HG03378 (cell line): ENCODE measurements at regions not wholly inside any gene's neighbourhood (a gene's known extent, or its start where the extent isn't known, plus 50 kb on each side); places are given as distances from the start of the nearest gene placed in this dataset.

ENCODE experiments used
- ATAC-seq: cut with Tn5 transposase; IDR thresholded peaks from one replicate; pipeline ENCODE4 v1.9.1; 2021; ENCODE audit warnings: mild to moderate bottlenecking, moderate library complexity; ENCODE audit not compliant: unreplicated experiment

DNA sequence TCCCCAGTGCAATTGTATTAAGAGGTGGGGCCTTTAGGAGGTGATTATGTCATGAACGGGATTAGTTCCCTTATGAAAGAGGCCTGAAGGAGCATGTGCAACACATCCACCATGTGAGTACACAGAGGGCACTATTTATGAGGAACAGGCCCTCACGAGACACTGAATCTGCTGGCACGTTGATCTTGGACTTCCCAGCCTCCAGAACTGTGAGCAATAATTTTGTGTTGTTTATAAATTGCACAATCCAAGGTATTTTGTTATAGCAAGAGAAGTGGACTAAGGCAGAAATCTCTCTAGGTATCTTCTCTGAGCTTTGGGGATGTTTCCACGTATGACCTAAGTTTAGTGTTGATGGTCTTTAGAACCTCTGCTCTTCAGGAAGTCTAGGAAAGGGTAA lies 149.3 kb upstream of the CBLB start:
- ATAC-seq: no peak

DNA sequence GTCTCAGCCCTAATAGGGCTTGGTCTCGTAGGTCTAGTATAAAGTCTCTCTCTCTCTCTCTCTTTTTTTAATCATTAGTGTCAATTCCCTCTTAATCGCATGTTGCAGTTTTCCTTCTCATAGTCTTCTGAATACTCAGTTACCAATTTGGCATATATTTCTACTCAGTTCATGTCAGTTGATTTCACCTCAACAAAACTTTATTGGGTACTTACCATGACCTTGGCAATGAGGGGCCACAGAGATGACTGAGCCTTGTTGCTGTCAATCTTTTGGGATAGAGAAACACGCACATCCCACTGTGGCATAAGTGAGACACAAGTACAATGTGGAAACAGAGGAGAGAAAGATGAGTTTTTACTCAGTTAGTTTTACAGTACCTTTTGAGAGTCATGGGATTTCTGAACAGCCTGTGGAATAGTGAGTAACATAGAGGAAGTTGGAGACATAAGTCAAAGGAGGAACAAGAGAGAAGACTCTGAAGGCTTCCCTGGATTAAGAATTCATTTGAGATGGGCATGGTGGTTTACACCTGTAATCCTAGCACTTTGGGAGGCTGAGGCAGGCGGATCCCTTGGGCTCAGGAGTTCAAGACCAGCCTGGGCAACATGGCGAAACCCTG lies 150.2 kb upstream of the CBLB start:
- no peak for ATAC-seq

DNA sequence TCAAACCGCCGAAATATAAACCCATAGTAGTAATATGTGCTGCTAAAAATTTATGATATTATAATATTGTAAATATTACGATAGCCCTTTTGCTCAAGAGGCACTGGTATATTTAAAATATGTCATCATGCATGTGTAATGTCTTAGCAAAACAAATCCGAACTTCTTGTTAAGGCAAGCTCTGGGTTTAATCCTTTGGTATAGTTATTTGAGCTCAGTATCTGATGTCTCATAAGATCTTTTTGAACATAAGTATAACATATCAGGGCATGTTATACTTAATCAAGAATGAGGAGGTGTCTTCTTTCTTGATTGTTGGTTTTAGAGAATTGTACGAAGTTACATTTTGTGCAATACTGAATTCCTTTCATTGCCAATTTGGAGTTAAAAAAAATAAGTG lies 154.1 kb upstream of the CBLB start:
- ATAC-seq: no peak

DNA sequence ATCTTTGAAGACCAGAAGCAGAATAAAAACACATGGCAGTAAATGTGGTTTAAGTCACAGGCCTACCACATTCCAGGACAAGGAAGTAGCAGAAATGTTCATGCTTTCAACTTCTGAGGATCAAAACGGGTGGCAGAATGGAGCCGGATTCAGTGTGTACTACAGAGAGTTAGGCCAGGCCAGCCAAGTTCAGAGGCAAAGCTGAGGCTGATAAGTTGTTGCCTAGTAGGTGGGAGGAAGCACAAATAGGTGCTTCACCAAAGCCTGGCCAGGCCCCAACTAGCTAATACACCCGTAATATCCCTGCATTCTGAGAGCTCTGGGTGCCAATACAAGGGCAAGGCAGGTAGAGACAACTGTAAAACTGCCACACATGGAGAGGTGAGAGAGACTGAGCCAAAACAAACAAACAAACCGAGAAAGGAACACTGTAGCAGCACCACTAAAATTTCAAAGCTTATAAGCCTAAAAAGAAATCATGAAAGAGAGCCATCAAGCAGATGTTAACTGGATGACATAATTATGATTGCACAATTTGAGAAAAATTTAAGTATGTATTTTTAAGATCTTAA lies 156.4 kb upstream of the CBLB start:
- ATAC-seq: no peak

DNA sequence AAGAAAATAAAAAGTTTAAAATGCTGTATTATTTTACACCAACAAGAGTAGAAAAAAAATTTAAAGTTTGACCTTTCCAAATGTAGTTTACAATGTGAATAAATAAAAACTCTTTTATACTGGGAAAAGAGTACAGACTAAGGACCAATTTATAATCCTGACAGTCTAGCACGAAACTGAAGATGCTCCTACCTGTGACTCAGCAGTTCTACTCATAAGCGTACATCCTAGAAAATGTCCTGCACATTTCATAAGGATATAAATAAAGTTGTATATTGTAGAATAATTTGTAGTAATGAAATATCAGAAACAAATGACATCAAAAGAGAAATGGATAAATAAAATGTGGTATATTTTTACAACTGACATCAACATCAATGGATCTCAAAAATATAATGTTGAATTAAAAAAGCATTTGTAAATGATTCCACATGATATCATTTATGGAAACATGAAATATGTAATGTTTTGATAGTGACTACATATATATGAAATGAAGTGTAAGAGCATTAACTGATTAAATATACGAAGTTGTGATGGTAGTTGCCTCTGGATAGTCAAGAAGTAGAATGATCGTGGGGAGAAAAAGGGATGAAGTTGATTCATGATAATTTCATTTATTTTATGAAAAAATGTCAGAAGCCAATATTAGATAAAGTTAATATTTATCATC lies 161.3 kb upstream of the CBLB start:
- no peak for ATAC-seq

DNA sequence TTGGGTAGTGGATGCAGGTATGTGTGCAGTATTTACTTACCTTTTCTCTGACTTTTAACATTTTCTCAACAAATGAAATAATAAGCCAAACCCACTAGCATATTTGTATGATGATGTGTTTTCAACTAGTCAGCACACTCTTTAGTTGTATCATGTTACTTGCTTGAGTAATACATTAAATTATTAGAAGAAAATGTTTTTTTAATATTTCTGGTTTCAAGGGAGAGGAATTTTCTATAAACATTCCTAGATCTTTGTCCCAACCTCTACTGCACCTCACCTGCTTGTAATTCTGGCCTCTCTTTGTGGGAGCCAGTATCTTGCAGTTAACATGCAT lies 161.8 kb upstream of the CBLB start:
- ATAC-seq: no peak

DNA sequence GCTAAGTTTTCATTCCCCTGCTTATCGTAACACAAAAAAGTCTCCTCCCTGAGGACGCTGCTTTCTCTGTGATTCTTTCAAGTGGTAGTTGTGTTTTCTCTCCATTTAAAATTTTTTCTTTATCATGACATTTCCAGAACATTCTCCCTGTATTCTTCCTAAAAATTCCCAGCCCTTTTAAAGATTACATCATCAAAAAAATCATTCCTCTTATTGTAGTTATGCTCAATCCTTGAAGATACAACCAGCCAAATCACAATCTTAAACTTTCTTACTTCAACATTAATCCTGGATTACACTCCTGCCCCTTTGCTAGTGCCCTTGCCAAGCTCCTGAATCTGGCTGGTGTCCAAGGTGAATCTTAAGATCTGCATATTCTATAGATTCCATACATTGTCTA lies 163.7 kb upstream of the CBLB start:
- ATAC-seq: no peak

DNA sequence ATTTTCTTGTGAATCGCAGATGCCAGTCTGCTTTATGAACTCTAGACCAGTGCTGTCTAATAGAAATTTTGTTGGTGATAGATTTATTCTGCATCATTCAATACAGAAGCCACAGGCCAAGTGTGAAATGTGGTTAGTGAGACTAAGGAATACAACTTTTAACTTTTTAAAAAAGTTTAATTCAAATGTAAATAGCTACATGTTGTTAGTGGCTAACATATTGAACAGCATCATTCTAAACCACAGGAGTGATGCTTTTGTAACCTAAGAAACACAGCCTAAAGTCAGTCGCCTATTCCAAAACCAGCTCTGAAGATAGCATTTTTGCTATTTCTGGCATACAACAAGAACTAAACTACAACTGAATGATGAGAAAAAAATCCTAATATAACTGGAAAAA lies 164.8 kb upstream of the CBLB start:
- ATAC-seq: no peak

DNA sequence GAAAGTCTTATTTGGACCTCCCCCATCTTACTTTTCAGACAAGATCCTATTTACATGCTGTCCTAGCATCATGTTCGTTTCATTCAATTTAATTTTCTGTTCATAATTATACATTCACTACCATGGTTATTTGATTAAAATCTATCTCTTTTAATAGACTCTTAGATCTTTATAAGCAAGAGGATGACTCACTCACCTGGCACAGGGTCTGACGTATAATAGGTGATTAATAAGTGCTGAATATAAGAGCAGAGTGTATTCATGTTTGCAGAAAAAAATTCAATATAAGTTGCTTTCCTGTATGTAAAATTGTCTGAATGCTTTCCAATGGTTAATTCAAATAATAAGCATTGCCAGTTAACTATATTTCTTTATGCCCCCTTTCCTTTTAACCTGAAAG lies 165.5 kb upstream of the CBLB start:
- ATAC-seq: no peak

DNA sequence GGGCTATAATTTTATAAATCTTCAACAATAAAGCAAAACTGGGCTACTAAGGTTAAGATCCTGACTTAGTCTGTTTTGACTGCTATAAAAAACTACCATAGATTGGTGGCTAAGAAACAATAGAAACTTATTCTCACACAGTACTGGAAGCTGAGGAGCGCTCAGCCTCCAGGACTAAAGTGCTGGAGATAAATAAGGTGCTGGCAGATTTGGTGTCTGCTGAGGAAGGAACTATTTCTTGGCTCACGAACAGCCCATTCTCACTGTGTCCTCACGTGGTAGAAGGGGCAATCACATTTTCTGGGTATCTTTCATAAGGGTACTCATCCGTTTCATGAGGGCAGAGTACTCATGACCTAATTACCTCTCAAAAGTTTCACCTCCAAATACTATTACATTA lies 166.8 kb upstream of the CBLB start:
- no peak for ATAC-seq

DNA sequence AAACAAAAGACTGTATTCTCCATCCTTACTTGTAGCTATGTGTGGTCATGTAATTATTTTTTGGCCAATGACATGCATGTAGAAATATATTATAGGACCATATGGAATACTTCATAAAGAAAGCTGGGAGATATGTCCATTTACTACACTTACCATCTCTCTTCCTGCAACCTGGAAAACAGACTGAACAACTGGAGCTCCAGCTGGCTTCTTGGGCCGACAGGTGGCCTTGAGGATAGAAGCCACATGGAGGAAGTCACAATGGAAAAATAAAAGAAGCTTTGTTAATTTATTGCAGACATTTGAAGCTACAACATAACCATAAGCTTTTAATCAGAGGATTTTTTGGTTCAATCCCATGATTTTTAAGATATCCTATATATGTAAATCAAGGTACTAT lies 167.9 kb upstream of the CBLB start:
- no peak for ATAC-seq

DNA sequence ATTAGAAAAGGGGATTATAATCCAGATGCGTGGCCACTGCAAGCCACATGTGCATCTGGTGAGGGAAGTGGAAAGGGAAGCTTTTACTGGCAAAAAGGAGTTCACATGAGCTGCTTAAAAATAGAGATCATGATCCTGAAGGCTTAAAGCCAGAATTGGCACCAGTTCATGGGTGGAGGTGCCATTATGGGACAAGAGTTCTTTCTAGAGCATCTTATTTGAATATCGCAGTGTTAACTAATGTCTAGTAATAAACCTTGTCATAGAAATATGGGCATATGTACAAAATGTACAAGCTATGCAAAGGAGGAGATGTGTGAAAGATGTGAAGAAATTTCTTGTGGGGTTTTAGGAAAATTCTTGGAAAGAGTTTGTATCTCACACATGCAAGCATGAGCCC lies 178.4 kb upstream of the CBLB start:
- no peak for ATAC-seq

DNA sequence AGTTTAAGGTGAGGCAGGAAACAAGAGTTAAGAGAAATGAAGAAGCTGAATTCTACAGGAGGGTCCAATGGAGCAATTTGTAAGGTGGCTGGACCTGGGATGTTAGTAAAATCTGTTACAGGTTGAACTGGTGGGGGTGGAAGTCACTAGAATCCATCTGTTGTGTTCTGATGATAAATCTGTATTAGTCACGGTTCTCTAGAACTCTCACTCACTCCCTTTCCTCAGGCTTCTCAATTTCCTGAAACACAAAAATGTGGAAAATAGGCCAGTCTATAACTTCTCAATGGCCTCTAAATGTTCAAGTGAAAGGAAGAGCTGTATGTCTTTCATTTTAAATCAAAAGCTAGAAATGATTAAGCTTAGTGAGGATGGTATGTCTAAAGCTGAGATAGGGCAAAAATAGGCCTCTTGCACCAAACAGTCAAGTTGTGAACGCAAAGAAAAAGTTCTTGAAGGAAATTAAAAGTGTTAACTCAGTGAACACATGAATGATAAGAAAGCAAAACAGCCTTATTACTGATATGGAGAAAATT lies 180.2 kb upstream of the CBLB start:
- ATAC-seq: no peak

DNA sequence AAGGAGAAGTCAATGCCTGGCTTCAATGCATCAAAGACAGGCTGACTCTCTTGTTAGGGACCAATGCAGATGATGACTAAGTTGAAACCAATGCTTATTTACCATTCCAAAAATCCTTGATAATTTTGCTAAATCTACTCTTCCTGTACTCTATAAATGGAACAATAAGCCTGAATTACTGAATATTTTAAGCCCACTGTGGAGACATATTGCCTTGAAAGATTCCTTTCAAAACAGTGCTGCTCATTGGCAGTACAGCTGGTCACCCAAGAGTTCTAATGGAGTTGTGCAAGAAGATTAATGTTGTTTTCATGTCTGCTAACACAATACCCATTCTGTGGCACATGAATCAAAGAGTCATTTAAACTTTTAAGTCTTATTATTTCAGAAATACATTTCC lies 181.0 kb upstream of the CBLB start:
- no peak for ATAC-seq

DNA sequence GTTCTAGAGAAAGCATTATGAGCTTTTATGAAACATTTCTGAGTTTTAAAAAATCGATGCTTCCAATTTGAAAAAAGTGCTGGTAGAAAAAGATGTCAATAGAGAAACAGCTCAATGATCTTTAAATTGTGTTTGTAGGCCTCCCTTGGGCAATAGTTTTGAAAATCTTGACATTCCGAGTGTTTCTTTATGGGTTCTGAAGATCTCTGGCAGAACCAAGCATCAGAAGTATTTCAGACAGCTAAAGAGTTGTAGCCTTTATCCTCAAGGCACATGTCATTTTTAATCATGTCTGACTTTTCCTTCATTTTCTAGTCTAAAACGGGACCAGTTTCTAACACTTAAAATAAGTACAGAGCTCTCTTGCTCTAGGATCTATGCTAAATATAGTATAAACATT lies 188.1 kb upstream of the CBLB start:
- ATAC-seq: no peak

DNA sequence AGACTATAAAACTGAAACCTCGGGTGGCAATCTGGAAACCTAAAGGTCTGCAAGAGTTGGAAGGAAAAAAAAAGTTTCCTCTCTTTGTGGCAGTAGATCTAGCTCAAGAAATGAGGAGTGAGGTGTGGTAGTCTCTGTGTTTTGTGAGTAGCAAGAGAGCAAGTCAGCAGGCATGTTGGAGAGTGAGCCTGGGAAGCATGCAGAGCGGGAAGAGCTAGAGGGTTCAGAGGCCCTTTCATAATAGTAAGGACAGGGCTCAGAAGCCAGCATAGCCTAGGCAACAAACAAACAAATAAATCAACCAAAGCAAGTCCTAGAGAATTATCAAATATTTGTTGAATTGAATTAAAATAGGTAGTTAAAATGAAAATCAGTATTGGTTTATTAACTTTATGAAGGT lies 189.7 kb upstream of the CBLB start:
- ATAC-seq: no peak

DNA sequence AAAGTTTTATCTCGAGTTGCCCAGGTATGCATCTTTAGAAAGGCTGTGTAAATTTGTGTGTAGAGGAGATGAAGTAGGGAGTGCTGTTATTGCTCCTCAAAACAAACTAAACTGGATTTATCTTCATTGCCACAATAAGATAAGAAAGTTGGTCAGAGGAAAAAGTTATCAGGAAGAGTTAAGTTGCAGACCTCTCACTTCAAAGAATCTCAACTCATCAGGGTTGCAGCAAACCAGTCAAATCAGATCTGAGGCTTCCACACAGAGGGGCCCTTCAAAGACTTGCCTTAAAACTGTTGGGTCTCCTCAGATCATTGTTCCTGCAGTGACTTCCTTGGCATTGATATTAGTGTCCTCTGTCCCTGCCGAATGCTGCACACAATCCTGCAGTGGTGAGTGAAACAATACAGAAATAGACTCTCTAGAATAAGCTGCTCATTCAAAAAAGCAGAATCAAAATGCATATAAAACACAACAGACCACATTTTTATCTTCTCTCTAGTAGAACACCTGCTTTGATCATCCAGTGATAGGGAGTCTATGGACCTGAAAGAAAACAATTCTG lies 191.2 kb upstream of the CBLB start:
- no peak for ATAC-seq

DNA sequence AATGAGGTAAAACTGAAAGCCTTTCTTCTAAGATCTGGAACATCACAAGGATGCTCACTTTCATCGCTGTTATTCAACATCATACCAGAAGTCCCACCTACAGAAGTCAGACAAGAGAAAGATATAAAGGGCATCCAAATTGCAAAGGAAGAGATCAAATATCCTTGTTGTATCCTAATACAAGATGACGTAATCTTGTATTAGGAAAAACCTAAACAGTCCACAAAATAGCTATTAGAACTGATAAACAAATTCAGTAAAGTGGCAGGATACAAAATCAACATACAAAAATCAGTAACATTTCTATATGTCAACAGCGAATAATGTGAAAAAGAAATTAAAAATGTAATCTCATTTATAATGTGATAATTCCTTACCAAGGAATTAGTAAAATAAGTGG lies 195.1 kb upstream of the CBLB start:
- ATAC-seq: no peak

DNA sequence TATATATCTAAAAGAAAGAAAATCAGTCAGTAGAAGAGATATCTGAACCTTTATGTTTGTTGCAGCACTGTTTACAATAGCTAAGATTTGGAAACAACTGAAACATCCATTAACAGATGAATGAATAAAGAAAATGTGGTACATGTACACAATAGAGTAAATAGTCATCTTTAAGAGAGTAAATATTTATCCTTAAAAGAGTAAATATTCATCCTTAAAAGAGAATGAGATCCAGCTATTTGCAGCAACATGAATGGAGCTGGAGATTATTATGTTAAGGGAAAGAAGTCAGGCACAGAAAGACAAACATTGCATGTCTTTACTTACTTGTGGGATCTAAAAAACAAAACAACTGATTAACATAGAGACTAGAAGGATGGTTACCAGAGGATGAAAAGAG lies 197.0 kb upstream of the CBLB start:
- ATAC-seq: no peak

DNA sequence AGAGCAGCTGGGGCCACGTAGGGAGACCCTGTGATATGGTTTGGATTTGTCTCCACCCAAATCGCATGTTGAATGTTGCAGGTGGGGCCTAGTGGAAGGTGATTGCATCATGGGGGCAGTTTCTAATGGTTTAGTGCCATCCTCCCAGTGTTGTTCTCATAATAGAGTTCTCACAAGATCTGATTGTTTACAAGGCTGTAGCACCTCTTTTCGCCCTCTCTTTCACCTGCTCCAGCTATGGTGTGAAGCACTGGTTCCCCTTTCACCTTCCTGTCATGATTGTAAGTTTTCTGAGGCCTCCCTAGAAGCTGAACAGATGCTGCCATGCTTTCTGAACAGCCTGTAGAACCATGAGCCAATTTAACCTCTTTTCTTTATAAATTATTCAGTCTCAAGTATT lies 198.9 kb upstream of the CBLB start:
- ATAC-seq: peak; percentile 57

DNA sequence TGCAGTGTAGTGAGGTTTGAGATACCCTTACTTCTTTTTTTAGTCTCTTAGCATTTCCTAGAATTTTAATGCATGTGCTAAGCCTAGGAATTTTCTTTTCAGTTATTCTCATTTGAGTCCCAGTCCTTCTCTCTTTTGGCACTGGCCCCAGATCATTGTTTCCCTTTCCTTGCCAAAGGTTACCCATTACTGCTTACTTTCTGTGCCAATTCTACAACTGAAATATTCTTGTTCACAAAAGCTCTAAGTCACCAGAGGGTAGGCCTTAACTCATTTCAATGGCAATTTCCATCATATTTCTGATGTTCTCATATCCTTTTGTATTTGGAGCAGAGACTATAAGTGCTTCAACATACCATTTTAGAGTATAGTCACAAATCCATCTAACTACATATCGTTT lies 199.6 kb upstream of the CBLB start:
- ATAC-seq: no peak

DNA sequence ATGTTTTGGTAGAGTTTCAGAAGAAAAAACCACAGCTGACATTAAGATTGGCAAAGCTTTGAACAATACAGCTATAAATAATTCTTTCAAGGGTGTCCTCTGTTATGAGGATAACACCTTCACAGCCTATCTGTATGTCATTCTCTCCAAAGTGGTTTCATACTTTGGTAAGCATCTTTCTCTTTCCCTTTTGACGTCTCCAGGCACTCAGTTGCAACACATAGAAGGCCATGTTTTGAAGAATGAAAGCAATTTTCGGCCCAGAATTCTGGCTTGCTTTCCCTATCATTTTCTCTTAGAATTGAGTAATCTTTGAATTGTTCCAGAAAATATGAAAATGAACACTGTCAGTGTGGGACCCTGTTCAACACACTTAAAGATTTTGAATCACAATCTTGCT lies 200.0 kb upstream of the CBLB start:
- peak; percentile 82 for ATAC-seq
